Common myeloid progenitor, CD34-positive (primary cell): ENCODE measurements at regions not wholly inside any gene's neighbourhood (a gene's known extent, or its start where the extent isn't known, plus 50 kb on each side); places are given as distances from the start of the nearest gene placed in this dataset.

ENCODE experiments used
- CTCF ChIA-PET: fragments of 350-600 bp; sonication (Branson Sonifier 250); formaldehyde crosslinking; loops from one replicate; lab custom pipeline; 2021; ENCODE audit warnings: antibody characterized with exemption; lab: Charles Lee
- POLR2A ChIA-PET: fragments of 350-600 bp; sonication (Branson Sonifier 250); formaldehyde crosslinking; loops from one replicate; lab custom pipeline; 2021; ENCODE audit warnings: antibody characterized with exemption; lab: Charles Lee
- DNase-seq, 3 donors: peaks; one replicate each; pipeline versions ENCODE4 v3.0.0 to v3.0.0-alpha.2; 2013
- H3K27ac ChIP-seq, 2 experiments: 1 replicate in 1 of 2; 2 replicates in 1 of 2; pipeline ENCODE4 v1.7.0; 2013; ENCODE audit warnings: inconsistent platforms in 2 of 2, low read length in 2 of 2, mild to moderate bottlenecking in 2 of 2, low read depth in 1 of 2, moderate library complexity in 1 of 2; ENCODE audit not compliant: severe bottlenecking in 2 of 2, insufficient read depth in 1 of 2, poor library complexity in 1 of 2
- H3K27me3 ChIP-seq, 5 experiments: replicated peaks in 2 of 5; 1 replicate in 3 of 5; 2 replicates in 2 of 5; pipeline versions ENCODE4 v1.6.1 to v1.7.0; 2013; ENCODE audit warnings: low read length in 4 of 5, mild to moderate bottlenecking in 2 of 5, moderate library complexity in 2 of 5, inconsistent platforms in 1 of 5; ENCODE audit not compliant: insufficient read depth in 5 of 5, control insufficient read depth in 4 of 5
- H3K36me3 ChIP-seq, 4 experiments: 1 replicate in 2 of 4; 2 replicates in 2 of 4; pipeline versions ENCODE4 v1.6.1 to v1.7.0; 2013; ENCODE audit warnings: low read length in 3 of 4, control low read depth in 1 of 4, mild to moderate bottlenecking in 1 of 4; ENCODE audit not compliant: control insufficient read depth in 4 of 4, insufficient read depth in 4 of 4
- H3K4me1 ChIP-seq, 4 experiments: 1 replicate in 3 of 4; 2 replicates in 1 of 4; pipeline versions ENCODE4 v1.6.1 to v1.7.1; 2013; ENCODE audit warnings: low read length in 3 of 4, mild to moderate bottlenecking in 3 of 4, control low read depth in 1 of 4, inconsistent platforms in 1 of 4, moderate library complexity in 1 of 4; ENCODE audit not compliant: control insufficient read depth in 4 of 4, insufficient read depth in 4 of 4; ENCODE audit errors: control extremely low read depth in 1 of 4
- H3K4me3 ChIP-seq, 7 experiments: 1 replicate in 4 of 7; 2 replicates in 3 of 7; pipeline versions ENCODE4 v1.5.1 to v1.7.0; 2013; ENCODE audit warnings: mild to moderate bottlenecking in 7 of 7, low read length in 6 of 7, moderate library complexity in 6 of 7, inconsistent platforms in 2 of 7, low read depth in 2 of 7, control low read depth in 1 of 7; ENCODE audit not compliant: insufficient read depth in 4 of 7, control insufficient read depth in 1 of 7; ENCODE audit errors: extremely low read depth in 1 of 7
- H3K9me3 ChIP-seq, 5 experiments: 1 replicate in 4 of 5; 2 replicates in 1 of 5; pipeline versions ENCODE4 v1.6.1 to v1.7.1; 2013; ENCODE audit warnings: low read length in 4 of 5, mild to moderate bottlenecking in 2 of 5, inconsistent platforms in 1 of 5, low read depth in 1 of 5, moderate library complexity in 1 of 5; ENCODE audit not compliant: control insufficient read depth in 4 of 5, insufficient read depth in 2 of 5; ENCODE audit errors: control extremely low read depth in 1 of 5
- WGBS: methylation state at CpG from one replicate; pipeline ENCODE4 v1.1.5; 2013; ENCODE audit not compliant: insufficient coverage; 5-methylcytosine and 5-hydroxymethylcytosine counted together

DNA sequence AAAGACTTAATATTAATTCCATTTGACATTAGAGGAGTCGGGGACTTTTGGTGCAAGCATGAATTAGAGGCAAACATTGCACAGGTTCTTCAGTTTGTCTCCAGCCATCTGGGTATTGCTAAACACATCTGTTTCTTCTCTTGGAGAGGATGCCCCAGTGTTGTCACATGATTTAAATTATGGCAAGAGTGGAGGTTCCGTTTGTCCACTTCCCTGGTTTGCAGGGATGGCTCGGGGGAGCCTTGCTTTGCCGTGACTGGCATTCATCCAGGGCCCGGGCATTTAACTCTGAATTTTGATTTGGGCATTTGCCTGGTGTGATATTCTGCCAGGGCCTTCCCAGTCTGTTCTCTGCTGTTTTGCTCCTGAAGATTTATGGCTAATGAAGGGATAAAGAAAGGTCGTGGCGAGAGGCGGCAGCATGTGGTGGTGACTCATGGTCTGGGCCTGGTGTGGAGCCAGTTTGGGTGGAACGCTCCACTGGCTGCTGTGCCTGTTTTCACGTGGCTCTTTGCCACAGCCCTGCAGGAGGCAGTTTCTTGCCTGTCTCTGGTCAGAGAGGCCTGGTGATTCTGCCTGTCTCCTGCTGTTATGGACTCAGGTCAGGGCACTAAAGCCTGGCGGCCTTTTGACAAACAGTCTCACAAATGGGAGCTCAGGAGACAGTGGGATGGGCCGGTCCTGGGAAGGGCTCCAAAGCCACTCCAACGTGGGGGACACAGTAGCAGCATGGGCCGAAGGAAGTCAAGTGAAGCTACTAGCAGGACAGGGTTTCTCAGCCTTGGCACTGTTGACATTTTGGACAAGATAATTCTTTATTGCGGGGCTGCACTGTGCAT is 99.4 kb upstream of the PGRMC2 start:
- 54% methylated on average over 11 of the region's 15 CpGs for WGBS
- H3K27me3 ChIP-seq, result no peaks in the 10 kb centered on the region
- CTCF ChIA-PET, result no interaction called here
- no peak overlapping the region for H3K27ac ChIP-seq
- peak; percentile 5 to 73 (median 23) for DNase-seq
- no peaks in the 10 kb centered on the region for H3K9me3 ChIP-seq
- H3K4me1 ChIP-seq, result peaks cover 0 to 6% (median 1%) of the 10 kb centered on the region in 4 experiments
- H3K4me3 ChIP-seq, result no peak overlapping the region
- POLR2A ChIA-PET, result no interaction called here
- no peaks in the 10 kb centered on the region for H3K36me3 ChIP-seq

DNA sequence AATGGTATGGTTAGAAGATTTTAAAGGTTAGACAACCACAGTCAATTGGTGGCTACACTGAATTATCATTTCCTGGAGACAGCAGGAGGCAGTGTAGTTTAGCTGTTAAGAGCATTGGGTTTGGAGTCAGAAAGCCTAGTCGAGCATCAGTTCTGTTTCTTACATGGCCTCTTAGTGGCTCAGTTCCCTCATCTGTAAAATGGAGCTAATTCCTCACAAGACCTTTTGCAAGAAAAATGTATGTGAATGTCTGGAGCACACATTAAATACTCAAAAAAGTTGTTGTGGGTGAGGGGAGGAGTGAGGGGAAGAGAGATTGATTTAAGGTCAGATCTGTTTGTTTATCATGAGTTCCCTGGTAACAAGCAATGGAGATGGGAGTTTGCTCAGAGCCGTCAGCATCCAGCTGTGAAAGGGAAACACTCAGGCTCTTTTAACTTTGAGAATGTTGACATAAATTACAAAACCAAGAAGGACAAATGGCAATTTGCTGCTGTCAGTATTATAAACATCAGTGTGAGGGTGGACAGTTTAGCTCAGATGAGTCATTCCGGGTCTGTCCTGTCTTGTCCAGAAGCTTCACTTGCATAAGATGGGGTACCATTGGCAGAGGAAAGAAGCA is 98.2 kb upstream of the PGRMC2 start:
- CTCF ChIA-PET, result no interaction called here

DNA sequence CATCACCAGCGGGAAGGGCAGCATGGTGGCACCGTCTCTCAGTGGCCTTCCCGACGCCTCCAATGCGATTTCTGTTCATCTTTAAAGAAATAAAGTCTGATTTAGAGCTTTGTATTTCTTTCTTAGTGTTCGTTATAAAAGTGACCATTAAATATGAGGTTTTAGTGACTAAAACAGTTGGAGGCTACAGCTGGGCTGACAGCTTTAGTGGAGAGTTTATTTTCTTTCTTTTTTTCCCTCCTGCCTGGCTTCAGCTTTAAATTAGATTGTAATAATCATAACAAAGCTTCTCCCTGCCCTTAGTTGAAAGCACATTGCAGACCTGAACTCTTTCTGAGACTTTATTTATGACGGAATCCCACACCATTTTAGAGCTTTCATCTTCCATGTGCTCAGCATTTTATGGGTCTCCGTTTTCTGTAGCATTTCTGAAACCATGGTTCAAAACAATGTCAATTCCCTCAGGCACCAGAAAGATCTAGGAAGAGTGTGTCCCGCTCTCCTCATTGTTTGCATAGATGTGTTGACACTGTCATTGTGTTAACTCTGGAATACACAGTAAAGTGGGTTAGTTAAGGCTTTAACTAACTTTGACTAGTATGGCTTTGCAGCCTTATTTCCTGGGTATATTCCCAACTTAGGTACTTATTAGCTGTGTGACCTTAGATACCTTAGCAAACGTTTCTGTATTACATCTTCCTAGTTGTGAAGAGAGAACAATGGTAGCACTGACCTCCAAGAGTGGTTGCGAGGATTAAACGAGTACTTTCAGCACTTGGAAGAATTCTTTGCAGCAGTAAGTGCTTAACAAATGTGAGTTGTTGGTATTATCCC is 97.4 kb upstream of the PGRMC2 start:
- Histone ChIP-seq H3K4me1 (peaks cover 0 to 8% (median 1%) of the 10 kb centered on the region in 4 experiments), H3K36me3 (no peaks in the 10 kb centered on the region), H3K4me3 (no peak overlapping the region), H3K9me3 (no peaks in the 10 kb centered on the region), H3K27ac (no peak overlapping the region), H3K27me3 (no peaks in the 10 kb centered on the region)
- DNase-seq, result no peak
- WGBS, result over 99% methylated on average over 11 of the region's 12 CpGs
- CTCF ChIA-PET, result no interaction called here
- POLR2A ChIA-PET, result no interaction called here

More for the DNA sequence above, 98.2 kb upstream of the PGRMC2 start:
- Histone ChIP-seq H3K27ac (no peak overlapping the region), H3K36me3 (no peaks in the 10 kb centered on the region), H3K9me3 (no peaks in the 10 kb centered on the region), H3K4me3 (no peak overlapping the region), H3K27me3 (no peaks in the 10 kb centered on the region), H3K4me1 (peaks cover 0 to 6% (median 1%) of the 10 kb centered on the region in 4 experiments)
- DNase-seq, result peak in 1 of 3 donors; percentile 30
- POLR2A ChIA-PET, result no interaction called here
- 91% methylated on average over 2 of the region's 3 CpGs for WGBS

DNA sequence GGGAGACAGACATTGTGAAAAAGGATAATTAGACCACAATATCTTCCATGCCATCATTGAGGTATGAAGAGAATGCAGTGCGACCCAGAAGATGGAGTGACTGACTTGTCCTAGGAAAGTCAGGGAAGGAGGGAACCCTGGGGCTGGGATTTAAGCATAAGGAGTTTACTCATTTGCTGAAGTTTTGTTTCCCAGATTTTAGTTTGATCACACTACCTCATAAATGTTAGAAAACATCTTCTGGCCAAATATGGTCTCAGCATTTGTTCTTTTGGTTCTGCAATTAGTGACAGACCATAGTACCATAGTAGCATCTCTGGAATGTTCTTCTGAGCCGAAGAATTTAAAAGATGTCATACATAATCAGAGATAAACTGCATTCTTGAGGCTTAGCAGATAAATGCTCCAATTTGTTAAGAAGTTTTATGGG is 96.5 kb upstream of the PGRMC2 start:
- ChIA-PET CTCF (no interaction called here), POLR2A (no interaction called here)
- no peaks in the 10 kb centered on the region for H3K27me3 ChIP-seq
- 86% methylated on average over 2 of the region's 2 CpGs for WGBS
- peaks cover 0 to 8% (median 1%) of the 10 kb centered on the region in 4 experiments for H3K4me1 ChIP-seq
- DNase-seq, result no peak
- no peak overlapping the region for H3K4me3 ChIP-seq
- no peaks in the 10 kb centered on the region for H3K36me3 ChIP-seq
- H3K27ac ChIP-seq, result no peak overlapping the region
- no peaks in the 10 kb centered on the region for H3K9me3 ChIP-seq

DNA sequence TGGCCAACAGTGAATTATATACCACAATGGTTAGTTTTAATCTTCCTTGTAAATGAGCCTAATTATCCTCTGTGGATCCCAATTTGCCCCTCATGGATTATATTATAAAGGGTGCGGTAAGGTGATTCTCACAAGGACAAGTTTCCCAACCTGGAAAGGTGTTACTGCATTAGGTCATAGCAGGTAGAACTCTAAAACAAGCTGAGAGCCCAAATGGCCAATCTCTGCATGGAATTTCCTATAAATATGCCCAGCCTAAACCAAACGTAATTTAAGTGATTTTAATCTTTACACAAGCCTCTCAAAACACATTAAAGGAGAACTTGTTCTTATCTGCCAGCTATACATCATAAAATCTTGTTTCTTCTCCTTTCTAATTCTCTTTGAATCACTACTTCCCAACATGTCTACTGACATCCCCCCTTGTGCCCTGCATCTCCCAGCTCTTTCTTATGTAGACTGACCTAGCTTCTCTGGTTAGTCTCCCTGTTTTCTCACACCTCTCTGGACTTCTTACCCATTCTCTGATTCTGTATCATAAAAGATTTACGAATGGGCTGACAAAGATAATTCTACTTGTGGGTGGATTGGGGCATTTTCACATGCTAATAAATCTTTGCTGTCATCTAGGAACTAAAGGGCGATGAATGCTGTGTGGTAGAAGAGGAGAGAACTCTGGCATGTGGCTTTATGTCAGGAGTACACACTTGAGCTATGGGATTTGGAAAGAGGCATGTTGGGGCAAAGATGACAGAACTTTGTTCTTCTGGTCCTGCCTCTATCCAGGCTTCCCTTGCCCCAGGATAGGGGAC is 94.3 kb upstream of the PGRMC2 start:
- no peak for DNase-seq
- peaks cover 0 to 4% (median under 1%) of the 10 kb centered on the region in 4 experiments for H3K4me1 ChIP-seq
- 82% methylated on average over 1 of the region's 4 CpGs for WGBS
- no peaks in the 10 kb centered on the region for H3K27me3 ChIP-seq
- ChIA-PET POLR2A (no interaction called here), CTCF (no interaction called here)
- H3K36me3 ChIP-seq, result no peaks in the 10 kb centered on the region
- H3K27ac ChIP-seq, result no peak overlapping the region
- H3K9me3 ChIP-seq, result peaks cover 0 to 4% (median 4%) of the 10 kb centered on the region in 5 experiments
- no peak overlapping the region for H3K4me3 ChIP-seq

DNA sequence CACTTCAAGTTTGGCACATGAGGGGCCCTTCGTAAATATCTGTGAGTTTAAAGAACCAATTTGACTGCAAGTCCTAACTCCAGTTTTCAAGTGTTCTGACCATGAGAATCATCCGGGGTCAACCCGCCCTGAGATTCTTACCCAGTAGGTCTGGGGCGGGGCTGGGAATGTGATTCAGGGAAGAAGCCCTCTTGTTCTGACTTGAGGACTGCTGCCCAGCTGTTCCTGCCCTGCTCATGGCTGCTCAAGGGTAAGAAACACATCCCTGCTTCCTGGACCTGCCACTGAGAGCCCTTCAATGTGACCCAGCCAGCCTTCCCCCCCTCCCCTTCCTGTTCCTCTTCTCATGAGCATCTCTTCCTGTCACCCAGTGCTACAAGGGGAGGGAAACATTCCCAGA is 92.7 kb upstream of the PGRMC2 start:
- DNase-seq, result no peak
- 98% methylated on average over 4 of the region's 4 CpGs for WGBS
- H3K4me1 ChIP-seq, result peaks cover 0 to 2% (median 0%) of the 10 kb centered on the region in 4 experiments
- CTCF ChIA-PET, result interaction anchor here (2.0 kb wide), 1 partner anchor 13 kb away, joined by 6 read pairs; no protein-coding TSS in a partner anchor
- peaks cover 0 to 9% (median 6%) of the 10 kb centered on the region in 5 experiments for H3K9me3 ChIP-seq
- H3K27ac ChIP-seq, result no peak overlapping the region
- no peak overlapping the region for H3K4me3 ChIP-seq
- POLR2A ChIA-PET, result no interaction called here
- no peaks in the 10 kb centered on the region for H3K27me3 ChIP-seq
- H3K36me3 ChIP-seq, result no peaks in the 10 kb centered on the region
